ENCODE measurements at regions not wholly inside any gene's neighbourhood (a gene's known extent, or its start where the extent isn't known, plus 50 kb on each side); places are given as distances from the start of the nearest gene placed in this dataset.

DNA sequence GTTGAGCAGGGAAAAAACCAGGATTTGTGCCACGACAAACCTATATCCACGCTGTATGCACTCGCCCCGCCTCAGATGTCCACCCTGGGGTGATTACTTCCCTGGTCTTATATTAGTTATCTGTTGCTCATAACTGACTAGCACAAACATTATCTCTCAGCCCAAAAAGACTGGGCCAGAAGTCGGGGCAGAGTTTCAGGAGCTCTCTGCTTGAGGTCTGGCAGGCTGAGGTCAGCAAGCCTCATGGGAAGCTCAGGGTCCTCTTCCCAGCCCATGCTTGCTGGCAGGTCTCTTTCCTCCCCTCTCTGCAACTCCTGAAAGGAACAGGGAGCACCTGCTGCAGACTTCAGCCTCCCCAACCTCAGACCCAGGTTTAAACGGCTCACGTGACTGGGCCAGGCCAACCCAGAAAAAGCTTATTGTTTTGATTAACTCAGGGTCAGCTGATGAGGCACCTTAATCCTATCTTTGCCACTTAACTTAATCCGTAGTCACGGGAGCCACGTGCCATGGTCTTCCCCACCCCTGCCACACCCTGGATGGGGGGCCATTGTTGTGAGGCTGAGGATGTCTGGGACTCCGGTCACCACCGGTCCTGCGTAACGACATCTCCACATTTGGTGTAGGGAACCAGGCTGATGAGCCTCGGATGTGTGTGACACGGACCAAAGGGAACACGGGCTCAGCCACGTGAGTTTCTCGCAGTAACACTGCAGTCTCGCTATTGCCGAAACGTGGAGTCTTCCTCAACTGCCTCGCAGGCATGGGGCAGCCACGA is 123.7 kb upstream of the IRX4 start:
- peaks cover 0 to 100% (median 0%) of the 10 kb centered on the region in 7 donors for H3K27me3 ChIP-seq (replicated peaks in 1 of 7)
- H3K4me1 ChIP-seq, result no peaks in the 10 kb centered on the region
- H3K4me3 ChIP-seq, result no peak overlapping the region
- no peak for DNase-seq
- intact Hi-C loops (cut with DNase I; ENCODE audit: low total_unique reads), result no loop called here
- WGBS, 5 donors, result 83 to 91% (median 87%) methylated on average over 23 to 24 of the region's 24 CpGs
- no peaks in the 10 kb centered on the region for H3K9me3 ChIP-seq
- H3K27ac ChIP-seq, result no peak overlapping the region
- H3K36me3 ChIP-seq, result no peaks in the 10 kb centered on the region
- TF ChIP-seq, protein P1, sequence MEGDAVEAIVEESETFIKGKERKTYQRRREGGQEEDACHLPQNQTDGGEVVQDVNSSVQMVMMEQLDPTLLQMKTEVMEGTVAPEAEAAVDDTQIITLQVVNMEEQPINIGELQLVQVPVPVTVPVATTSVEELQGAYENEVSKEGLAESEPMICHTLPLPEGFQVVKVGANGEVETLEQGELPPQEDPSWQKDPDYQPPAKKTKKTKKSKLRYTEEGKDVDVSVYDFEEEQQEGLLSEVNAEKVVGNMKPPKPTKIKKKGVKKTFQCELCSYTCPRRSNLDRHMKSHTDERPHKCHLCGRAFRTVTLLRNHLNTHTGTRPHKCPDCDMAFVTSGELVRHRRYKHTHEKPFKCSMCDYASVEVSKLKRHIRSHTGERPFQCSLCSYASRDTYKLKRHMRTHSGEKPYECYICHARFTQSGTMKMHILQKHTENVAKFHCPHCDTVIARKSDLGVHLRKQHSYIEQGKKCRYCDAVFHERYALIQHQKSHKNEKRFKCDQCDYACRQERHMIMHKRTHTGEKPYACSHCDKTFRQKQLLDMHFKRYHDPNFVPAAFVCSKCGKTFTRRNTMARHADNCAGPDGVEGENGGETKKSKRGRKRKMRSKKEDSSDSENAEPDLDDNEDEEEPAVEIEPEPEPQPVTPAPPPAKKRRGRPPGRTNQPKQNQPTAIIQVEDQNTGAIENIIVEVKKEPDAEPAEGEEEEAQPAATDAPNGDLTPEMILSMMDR (IDR thresholded peaks at IDR 0.05 in 8 of 11, conservative IDR thresholded peaks at IDR 0.05 in 3 of 11), result no peak
- TF ChIP-seq POLR2A (IDR thresholded peaks at IDR 0.05) (no peak), POLR2AphosphoS5 (IDR thresholded peaks at IDR 0.05) (no peak)

DNA sequence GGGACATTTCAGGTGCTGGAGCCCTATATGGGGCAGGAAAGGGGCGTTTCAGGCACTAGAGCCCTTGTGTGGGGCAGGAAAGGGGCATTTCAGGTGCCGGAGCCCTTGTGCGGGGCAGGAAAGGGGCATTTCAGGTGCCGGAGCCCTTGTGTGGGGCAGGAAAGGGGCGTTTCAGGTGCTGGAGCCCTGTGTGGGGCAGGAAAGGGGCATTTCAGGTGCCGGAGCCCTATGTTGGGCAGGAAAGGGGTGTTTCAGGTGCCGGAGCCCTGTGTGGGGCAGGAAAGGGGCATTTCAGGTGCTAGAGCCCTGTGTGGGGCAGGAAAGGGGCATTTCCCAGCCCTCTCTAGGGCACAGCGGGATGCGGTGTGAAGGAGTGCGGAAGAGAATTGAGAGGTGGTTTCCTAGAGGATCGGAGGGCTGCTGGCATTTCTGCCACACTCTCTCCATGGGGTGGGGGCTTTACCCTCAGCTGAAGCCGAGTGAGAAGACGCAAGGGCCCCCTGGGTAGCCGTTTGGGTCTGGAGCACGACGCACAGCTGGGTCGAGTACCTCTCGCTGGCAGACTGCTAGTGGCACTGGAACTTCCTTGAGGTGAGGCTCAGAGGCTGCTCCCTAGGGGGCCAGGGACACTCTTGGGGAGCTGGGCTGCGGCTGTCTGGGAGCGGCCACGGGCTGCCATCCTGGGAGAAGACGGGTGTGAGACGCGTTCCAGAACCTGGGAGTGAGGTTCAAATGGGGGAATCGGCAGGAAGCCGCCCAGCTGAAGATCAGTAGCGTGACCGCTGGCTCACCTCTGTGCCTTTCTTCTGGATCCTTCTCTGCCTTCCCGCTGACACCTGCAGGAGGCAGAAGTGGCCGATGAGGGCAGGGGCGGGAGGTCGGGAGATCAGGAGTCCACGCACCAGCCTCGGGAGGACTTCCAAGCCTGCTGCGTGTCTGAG is 122.6 kb upstream of the IRX4 start:
- peaks cover 0 to 100% (median 0%) of the 10 kb centered on the region in 7 donors for H3K27me3 ChIP-seq (replicated peaks in 1 of 7)
- H3K4me3 ChIP-seq, result no peak overlapping the region
- no peak overlapping the region for H3K27ac ChIP-seq
- no peak for DNase-seq
- intact Hi-C loops (cut with DNase I; ENCODE audit: low total_unique reads), result no loop called here
- H3K4me1 ChIP-seq, result no peaks in the 10 kb centered on the region
- WGBS, 5 donors, result 73 to 79% (median 77%) methylated on average over 35 of the region's 35 CpGs
- H3K36me3 ChIP-seq, result no peaks in the 10 kb centered on the region
- no peaks in the 10 kb centered on the region for H3K9me3 ChIP-seq
- TF ChIP-seq POLR2A (IDR thresholded peaks at IDR 0.05) (no peak), POLR2AphosphoS5 (IDR thresholded peaks at IDR 0.05) (no peak)
- TF ChIP-seq, protein P1 (IDR thresholded peaks at IDR 0.05 in 8 of 11, conservative IDR thresholded peaks at IDR 0.05 in 3 of 11), result no peak

DNA sequence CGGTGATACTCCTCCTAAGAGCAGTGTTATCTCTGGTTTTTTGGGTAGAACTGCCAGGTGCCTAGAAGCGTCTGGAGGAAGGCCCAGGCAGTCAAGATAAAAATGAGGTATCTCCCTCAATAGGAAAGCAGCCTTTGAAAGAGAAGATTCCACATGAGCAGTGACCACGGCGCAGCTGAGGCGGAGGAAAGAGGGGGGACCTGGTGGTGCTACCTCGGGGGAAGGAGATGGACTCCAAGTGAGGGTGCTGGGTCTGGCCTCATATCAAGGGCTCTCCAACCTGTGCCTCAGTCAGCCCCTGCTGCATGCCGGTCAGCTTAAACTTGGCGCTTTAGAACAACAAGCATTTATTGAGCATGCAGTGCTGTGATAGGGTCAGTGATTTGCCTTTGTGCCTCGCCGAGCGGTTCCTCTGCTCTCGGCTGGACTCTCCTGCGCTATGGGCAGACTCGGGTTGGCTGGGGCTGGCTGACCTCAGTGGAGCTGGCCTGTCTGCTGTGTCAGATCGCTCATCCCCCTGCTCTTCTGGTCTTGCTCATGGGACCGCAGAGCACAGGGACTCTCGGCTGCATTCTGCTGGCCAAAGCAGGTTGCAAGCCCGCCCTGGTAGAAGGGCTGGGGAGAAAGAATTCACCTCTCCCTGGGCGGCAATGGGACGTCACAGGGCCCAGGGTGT is 121.1 kb upstream of the IRX4 start:
- peaks cover 0 to 92% (median 0%) of the 10 kb centered on the region in 7 donors for H3K27me3 ChIP-seq (replicated peaks in 1 of 7)
- H3K4me1 ChIP-seq, result no peaks in the 10 kb centered on the region
- H3K27ac ChIP-seq, result no peak overlapping the region
- no peaks in the 10 kb centered on the region for H3K9me3 ChIP-seq
- intact Hi-C loops (cut with DNase I; ENCODE audit: low total_unique reads), result no loop called here
- no peak for DNase-seq
- H3K36me3 ChIP-seq, result no peaks in the 10 kb centered on the region
- TF ChIP-seq POLR2A (IDR thresholded peaks at IDR 0.05) (no peak), POLR2AphosphoS5 (IDR thresholded peaks at IDR 0.05) (no peak)
- TF ChIP-seq, protein P1 (IDR thresholded peaks at IDR 0.05 in 8 of 11, conservative IDR thresholded peaks at IDR 0.05 in 3 of 11), result no peak
- H3K4me3 ChIP-seq, result no peak overlapping the region
- WGBS, 5 donors, result 78 to 89% (median 79%) methylated on average over 18 to 20 of the region's 20 CpGs

Data from spleen (tissue), 11 donors.